Liver (tissue), 3 donors: ENCODE measurements at regions not wholly inside any gene's neighbourhood (a gene's known extent, or its start where the extent isn't known, plus 50 kb on each side); places are given as distances from the start of the nearest gene placed in this dataset.

Experiments
- ATF3 ChIP-seq: IDR thresholded peaks from 2 replicates; pipeline ENCODE4 v1.6.1; 2016; ENCODE audit warnings: antibody characterized with exemption
- CTCF ChIP-seq: fragments of 150-350 bp; IDR thresholded peaks from 2 replicates; pipeline ENCODE4 v1.5.1; 2017; ENCODE audit warnings: improper control_type of control experiment, low read depth, low read length; ENCODE audit not compliant: missing input control
- EGR1 ChIP-seq, 2 donors: IDR thresholded peaks; 2 replicates each; pipeline ENCODE4 v1.6.1; 2016 to 2018; ENCODE audit warnings: antibody characterized with exemption in 2 of 2, low read depth in 2 of 2
- GABPA ChIP-seq, 2 donors: IDR thresholded peaks in 1 of 2; conservative IDR thresholded peaks in 1 of 2; 2 replicates each; pipeline ENCODE4 v1.6.1; 2016; ENCODE audit warnings: antibody characterized with exemption in 2 of 2, mild to moderate bottlenecking in 1 of 2, moderate library complexity in 1 of 2
- HNF4A ChIP-seq, 2 donors: conservative IDR thresholded peaks; 2 replicates each; pipeline ENCODE4 v1.6.1; 2016; ENCODE audit warnings: antibody characterized with exemption in 2 of 2, mild to moderate bottlenecking in 2 of 2
- RAD21 ChIP-seq, 2 donors: IDR thresholded peaks; 2 replicates each; pipeline ENCODE4 v1.6.1; 2016; ENCODE audit warnings: antibody characterized with exemption in 2 of 2, mild to moderate bottlenecking in 2 of 2
- SP1 ChIP-seq: IDR thresholded peaks from 2 replicates; pipeline ENCODE4 v1.6.1; 2018; ENCODE audit warnings: antibody characterized with exemption, mild to moderate bottlenecking
- TAF1 ChIP-seq: conservative IDR thresholded peaks from 2 replicates; pipeline ENCODE4 v1.6.1; 2016; ENCODE audit warnings: antibody characterized with exemption, mild to moderate bottlenecking
- ZBTB33 ChIP-seq: IDR thresholded peaks from 2 replicates; pipeline ENCODE4 v1.6.1; 2016; ENCODE audit warnings: antibody characterized with exemption
- TF ChIP-seq, protein P1 (sequence below): IDR thresholded peaks from 2 replicates; pipeline ENCODE4 v1.6.1; 2016; ENCODE audit warnings: antibody characterized with exemption, mild to moderate bottlenecking
- donor health status: healthy.
- donor health status: healthy.

GRCh38 chr12:78519422-78519821 lies 345.2 kb upstream of the SYT1 start:
- TF ChIP-seq CTCF = no peak
- TF ChIP-seq, protein P1, sequence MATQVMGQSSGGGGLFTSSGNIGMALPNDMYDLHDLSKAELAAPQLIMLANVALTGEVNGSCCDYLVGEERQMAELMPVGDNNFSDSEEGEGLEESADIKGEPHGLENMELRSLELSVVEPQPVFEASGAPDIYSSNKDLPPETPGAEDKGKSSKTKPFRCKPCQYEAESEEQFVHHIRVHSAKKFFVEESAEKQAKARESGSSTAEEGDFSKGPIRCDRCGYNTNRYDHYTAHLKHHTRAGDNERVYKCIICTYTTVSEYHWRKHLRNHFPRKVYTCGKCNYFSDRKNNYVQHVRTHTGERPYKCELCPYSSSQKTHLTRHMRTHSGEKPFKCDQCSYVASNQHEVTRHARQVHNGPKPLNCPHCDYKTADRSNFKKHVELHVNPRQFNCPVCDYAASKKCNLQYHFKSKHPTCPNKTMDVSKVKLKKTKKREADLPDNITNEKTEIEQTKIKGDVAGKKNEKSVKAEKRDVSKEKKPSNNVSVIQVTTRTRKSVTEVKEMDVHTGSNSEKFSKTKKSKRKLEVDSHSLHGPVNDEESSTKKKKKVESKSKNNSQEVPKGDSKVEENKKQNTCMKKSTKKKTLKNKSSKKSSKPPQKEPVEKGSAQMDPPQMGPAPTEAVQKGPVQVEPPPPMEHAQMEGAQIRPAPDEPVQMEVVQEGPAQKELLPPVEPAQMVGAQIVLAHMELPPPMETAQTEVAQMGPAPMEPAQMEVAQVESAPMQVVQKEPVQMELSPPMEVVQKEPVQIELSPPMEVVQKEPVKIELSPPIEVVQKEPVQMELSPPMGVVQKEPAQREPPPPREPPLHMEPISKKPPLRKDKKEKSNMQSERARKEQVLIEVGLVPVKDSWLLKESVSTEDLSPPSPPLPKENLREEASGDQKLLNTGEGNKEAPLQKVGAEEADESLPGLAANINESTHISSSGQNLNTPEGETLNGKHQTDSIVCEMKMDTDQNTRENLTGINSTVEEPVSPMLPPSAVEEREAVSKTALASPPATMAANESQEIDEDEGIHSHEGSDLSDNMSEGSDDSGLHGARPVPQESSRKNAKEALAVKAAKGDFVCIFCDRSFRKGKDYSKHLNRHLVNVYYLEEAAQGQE = no peak
- TF ChIP-seq GABPA (IDR thresholded peaks at IDR 0.05 in 1 of 2, conservative IDR thresholded peaks at IDR 0.05 in 1 of 2) = no peak
- no peak for TF ChIP-seq SP1
- no peak for TF ChIP-seq HNF4A (conservative IDR thresholded peaks at IDR 0.05)
- TF ChIP-seq ZBTB33 = no peak
- no peak for TF ChIP-seq TAF1
- TF ChIP-seq EGR1 (IDR thresholded peaks at IDR 0.05; ENCODE audit: low read depth in 2 of 2) = no peak
- TF ChIP-seq ATF3 = no peak
- TF ChIP-seq RAD21 (IDR thresholded peaks at IDR 0.05) = no peak
